ENCODE measurements at regions not wholly inside any gene's neighbourhood (a gene's known extent, or its start where the extent isn't known, plus 50 kb on each side); places are given as distances from the start of the nearest gene placed in this dataset.

DNA sequence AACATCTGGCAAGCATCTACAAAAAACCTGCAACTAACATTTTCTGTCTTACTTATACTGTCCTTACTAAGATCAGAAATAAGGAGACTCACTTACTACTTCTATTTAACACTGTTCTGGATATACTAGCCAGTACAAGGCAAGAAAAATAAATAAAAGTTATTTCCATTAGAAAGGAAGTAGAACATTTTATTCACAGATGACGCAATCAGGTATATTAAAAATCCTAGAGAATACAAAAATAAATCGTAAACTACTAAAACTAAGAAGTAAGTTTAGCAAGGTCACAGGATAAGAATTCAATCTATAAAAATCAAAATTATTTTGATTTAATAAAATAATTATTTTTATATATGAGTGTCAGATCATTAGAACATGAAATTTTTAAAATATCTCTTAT, 264.6 kb downstream of the BARHL2 start:
- no peak for DNase-seq (ENCODE audit: low read depth, low spot score)
- no peak overlapping the region for H3K4me3 ChIP-seq (ENCODE audit: low read length)

- no peak for DNase-seq (ENCODE audit: low read depth, low spot score)
- no peak overlapping the region for H3K4me3 ChIP-seq (ENCODE audit: low read length)
These were observed 273.7 kb downstream of the BARHL2 start for GRCh38 chr1:90443354-90443753.

- no peak overlapping the region for H3K4me3 ChIP-seq (ENCODE audit: low read length)
- no peak for DNase-seq (ENCODE audit: low read depth, low spot score)
These were observed 281.8 kb downstream of the BARHL2 start for GRCh38 chr1:90435351-90435750.

- peak; percentile 9 for DNase-seq (ENCODE audit: low read depth, low spot score)
- no peak overlapping the region for H3K4me3 ChIP-seq (ENCODE audit: low read length)
These were observed 282.6 kb downstream of the BARHL2 start for GRCh38 chr1:90434460-90434859.

DNA sequence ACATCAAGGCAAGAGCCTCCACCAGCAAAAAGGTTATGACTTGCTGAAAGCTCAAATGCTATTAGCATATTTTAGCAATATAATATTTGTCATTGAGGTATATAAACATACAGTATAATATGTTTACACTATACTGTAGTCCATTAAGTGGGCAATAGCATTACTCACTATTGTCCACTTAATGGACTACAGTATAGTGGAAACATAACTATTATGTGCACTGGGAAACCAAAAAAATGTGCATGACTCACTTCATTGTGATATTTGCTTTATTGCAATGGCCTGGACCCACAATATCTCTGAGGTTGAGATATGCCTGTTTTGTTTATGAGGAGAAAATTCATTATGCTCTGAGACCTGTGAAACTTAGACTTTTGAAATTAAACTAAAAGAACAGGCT, 300.0 kb downstream of the BARHL2 start:
- no peak overlapping the region for H3K4me3 ChIP-seq (ENCODE audit: low read length)
- DNase-seq (ENCODE audit: low read depth, low spot score) = no peak

- H3K4me3 ChIP-seq (ENCODE audit: low read length) = no peak overlapping the region
- no peak for DNase-seq (ENCODE audit: low read depth, low spot score)
These were observed 302.9 kb downstream of the BARHL2 start for GRCh38 chr1:90414201-90414600.

GRCh38 chr1:90413519-90413918, 303.6 kb downstream of the BARHL2 start:
- no peak for DNase-seq (ENCODE audit: low read depth, low spot score)
- H3K4me3 ChIP-seq (ENCODE audit: low read length) = no peak overlapping the region

- no peak for DNase-seq (ENCODE audit: low read depth, low spot score)
- no peak overlapping the region for H3K4me3 ChIP-seq (ENCODE audit: low read length)
These were observed 304.5 kb downstream of the BARHL2 start for GRCh38 chr1:90412563-90412962.

- no peak overlapping the region for H3K4me3 ChIP-seq (ENCODE audit: low read length)
- no peak for DNase-seq (ENCODE audit: low read depth, low spot score)
These were observed 305.9 kb downstream of the BARHL2 start for GRCh38 chr1:90411185-90411584.

DNA sequence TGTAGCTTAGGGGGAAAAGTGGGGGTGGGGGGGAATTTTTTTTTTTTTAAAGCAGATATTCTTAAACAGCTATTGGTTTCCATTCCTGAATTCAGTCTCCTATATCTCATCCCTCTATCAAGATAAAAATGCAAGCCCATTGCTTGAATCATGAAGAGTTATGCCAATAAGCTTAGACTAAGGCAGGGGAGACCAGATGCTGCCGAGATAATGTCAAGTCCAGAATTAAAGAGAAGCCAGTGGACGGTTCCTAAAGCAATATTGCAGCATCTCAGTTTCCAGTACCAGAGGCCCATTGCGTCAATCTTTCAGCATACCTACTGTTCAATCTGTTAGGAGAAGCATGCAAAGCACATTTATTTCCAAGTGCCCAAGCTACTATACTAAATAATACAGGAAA, 309.4 kb downstream of the BARHL2 start:
- H3K4me3 ChIP-seq (ENCODE audit: low read length) = no peak overlapping the region
- DNase-seq (ENCODE audit: low read depth, low spot score) = no peak

GRCh38 chr1:90405726-90406125, 311.4 kb downstream of the BARHL2 start:
- DNase-seq (ENCODE audit: low read depth, low spot score) = no peak
- no peak overlapping the region for H3K4me3 ChIP-seq (ENCODE audit: low read length)

- no peak overlapping the region for H3K4me3 ChIP-seq (ENCODE audit: low read length)
- no peak for DNase-seq (ENCODE audit: low read depth, low spot score)
These were observed 313.9 kb downstream of the BARHL2 start for GRCh38 chr1:90402893-90403849.

- no peak overlapping the region for H3K4me3 ChIP-seq (ENCODE audit: low read length)
- no peak for DNase-seq (ENCODE audit: low read depth, low spot score)
These were observed 317.0 kb downstream of the BARHL2 start for GRCh38 chr1:90400131-90400530.

GRCh38 chr1:90396917-90397316, 320.2 kb downstream of the BARHL2 start:
- no peak overlapping the region for H3K4me3 ChIP-seq (ENCODE audit: low read length)
- DNase-seq (ENCODE audit: low read depth, low spot score) = no peak

GRCh38 chr1:90394247-90394646, 322.9 kb downstream of the BARHL2 start:
- H3K4me3 ChIP-seq (ENCODE audit: low read length) = no peak overlapping the region
- no peak for DNase-seq (ENCODE audit: low read depth, low spot score)

DNA sequence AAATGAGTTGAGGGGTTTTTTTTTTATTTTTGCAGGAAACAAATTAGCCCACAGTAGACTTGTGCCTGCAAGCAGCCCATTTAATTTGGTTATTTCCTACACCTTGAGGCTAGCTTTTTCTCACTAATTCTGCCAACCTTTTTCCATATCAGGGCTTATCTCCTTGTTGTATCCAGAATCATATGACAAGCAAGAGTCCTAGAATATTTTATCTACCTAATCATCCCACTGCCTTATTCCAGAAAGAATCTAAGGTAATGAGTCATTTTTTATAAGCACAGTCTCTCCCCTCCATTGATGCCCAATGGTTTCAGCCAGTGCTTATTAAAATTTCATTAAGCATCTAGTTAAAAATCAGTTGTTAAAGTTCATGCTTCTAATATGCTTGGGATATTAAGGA, 324.1 kb downstream of the BARHL2 start:
- H3K4me3 ChIP-seq (ENCODE audit: low read length) = no peak overlapping the region
- no peak for DNase-seq (ENCODE audit: low read depth, low spot score)

DNA sequence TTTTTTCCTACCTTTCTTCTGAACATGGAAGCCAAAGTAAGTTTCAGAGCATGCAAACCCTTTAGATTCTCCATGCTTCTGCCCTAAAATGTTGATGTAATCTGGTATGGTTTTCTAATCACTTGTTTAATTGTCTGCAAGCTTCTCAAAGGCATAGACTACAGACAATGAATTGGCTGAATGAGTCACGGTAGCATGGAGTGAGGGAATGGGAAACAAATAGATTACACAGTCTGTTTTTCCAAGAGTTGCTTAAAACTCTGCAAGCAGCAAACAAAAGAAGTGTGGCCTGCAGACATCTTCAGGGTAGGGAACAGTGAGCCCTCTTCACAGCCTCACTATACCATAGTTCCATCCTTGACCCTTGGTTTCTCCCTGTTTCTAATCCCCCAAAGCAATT, 326.0 kb downstream of the BARHL2 start:
- no peak for DNase-seq (ENCODE audit: low read depth, low spot score)
- no peak overlapping the region for H3K4me3 ChIP-seq (ENCODE audit: low read length)

DNA sequence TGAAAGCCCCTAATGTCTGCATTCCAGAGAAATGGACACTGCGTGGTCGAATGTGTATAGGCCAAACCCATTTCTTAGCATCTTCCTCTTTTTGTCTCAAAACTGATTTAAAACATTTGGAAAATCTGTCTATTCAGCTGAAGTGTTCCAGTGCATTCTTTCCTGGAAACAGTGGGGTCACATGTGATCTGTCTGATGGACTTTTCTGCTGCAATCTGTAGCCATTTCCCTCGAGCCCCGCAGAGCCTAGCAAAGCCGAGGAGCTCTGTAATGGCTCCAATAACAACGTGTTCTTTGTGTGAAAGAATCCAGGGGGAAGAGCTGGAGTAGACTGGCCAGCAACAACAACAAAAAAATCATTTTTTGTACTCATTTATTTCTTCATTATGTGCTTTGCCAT, 329.3 kb downstream of the BARHL2 start:
- no peak overlapping the region for H3K4me3 ChIP-seq (ENCODE audit: low read length)
- DNase-seq (ENCODE audit: low read depth, low spot score) = no peak

DNA sequence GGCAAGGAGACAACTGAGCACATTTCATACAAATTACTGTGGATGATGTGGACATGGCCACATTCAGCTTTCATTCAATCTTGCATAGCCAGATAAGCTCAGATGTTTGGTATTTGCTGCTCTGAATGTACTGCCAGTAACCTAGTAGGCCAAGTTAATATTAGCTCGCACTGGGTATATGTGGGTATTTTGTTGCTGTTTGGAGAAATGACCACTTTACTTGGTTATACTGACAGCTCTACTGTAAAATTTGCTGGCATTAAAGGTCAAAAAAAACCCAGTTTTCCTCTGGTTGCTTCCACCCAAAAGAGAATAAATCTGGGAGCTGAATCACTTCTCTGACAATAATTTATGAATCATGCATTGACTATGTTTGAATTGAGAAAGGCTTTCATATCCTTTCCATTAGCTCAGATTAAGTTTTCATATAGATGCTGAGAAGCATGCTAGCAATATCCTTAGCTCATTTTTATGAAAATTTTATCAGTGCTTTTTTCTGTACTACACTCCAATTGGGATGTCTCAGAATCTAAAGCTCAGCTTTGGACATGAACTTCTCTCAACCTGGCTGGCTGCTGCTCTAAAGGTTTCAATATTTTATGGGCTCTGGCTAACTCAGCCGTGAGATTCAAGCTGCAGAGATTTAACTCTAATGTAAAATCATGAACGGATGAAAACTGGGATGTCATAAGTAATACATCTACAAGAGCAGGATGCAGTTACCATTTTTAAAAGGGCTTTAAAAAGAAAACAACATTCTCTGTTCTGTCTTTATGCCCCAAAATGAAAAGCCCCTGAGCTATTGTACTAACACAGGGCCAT, 330.0 kb downstream of the BARHL2 start:
- no peak for DNase-seq (ENCODE audit: low read depth, low spot score)
- H3K4me3 ChIP-seq (ENCODE audit: low read length) = no peak overlapping the region

DNA sequence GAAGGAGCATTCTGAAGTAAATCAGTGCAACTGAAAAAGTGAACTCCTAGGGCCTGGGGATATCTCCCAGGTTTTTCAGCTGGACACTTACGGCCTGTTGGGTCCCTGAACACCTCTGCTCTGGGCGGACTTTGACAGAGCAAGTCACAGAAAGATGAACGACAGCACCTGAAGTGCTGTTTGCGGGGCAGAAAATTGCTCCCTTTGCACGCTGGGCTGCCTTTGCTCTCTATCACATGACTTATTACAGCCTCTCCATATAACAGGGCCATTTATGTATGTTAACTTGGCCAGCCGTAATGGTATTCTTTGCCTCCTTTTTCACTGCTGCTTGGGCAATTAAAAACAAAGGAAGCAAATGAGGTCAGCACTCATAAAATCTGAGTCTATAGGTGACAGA, 332.9 kb downstream of the BARHL2 start:
- H3K4me3 ChIP-seq (ENCODE audit: low read length) = no peak overlapping the region
- DNase-seq (ENCODE audit: low read depth, low spot score) = no peak

Data from Jurkat, Clone E6-1 (cell line).